GM19468 (cell line): ENCODE measurements at regions not wholly inside any gene's neighbourhood (a gene's known extent, or its start where the extent isn't known, plus 50 kb on each side); places are given as distances from the start of the nearest gene placed in this dataset.

Experiments used
- ATAC-seq: cut with Tn5 transposase; IDR thresholded peaks from one replicate; pipeline ENCODE4 v1.9.1; 2021; ENCODE audit warnings: mild to moderate bottlenecking, moderate library complexity, moderate number of reproducible peaks; ENCODE audit not compliant: unreplicated experiment; ENCODE audit errors: extremely low read depth

- ATAC-seq: no peak
Observed at GRCh38 chr1:113217447-113218208, 144.6 kb downstream of the LRIG2 start.

- ATAC-seq: no peak
Observed at GRCh38 chr1:113219377-113219776, 146.4 kb downstream of the LRIG2 start.

GRCh38 chr1:113219828-113220227 lies 146.8 kb downstream of the LRIG2 start:
- ATAC-seq: no peak

- ATAC-seq: no peak
Observed at GRCh38 chr1:113223040-113223439, 150.0 kb downstream of the LRIG2 start.

GRCh38 chr1:113223546-113223945 lies 150.5 kb downstream of the LRIG2 start:
- ATAC-seq: no peak

GRCh38 chr1:113226148-113226547 lies 153.2 kb downstream of the LRIG2 start:
- ATAC-seq: no peak

GRCh38 chr1:113231866-113232265 lies 158.4 kb upstream of the MAGI3 start:
- no peak for ATAC-seq

- ATAC-seq: no peak
Observed at GRCh38 chr1:113233441-113233840, 156.9 kb upstream of the MAGI3 start.

GRCh38 chr1:113241237-113241636 lies 149.1 kb upstream of the MAGI3 start:
- no peak for ATAC-seq

GRCh38 chr1:113242481-113242880 lies 147.8 kb upstream of the MAGI3 start:
- ATAC-seq: no peak

- ATAC-seq: no peak
Observed at GRCh38 chr1:113243529-113243928, 146.8 kb upstream of the MAGI3 start.

GRCh38 chr1:113244112-113244820 lies 146.0 kb upstream of the MAGI3 start:
- no peak for ATAC-seq

GRCh38 chr1:113245252-113245651 lies 145.1 kb upstream of the MAGI3 start:
- no peak for ATAC-seq

GRCh38 chr1:113246929-113247328 lies 143.4 kb upstream of the MAGI3 start:
- ATAC-seq: no peak

- no peak for ATAC-seq
Observed at GRCh38 chr1:113247355-113247754, 143.0 kb upstream of the MAGI3 start.

- ATAC-seq: no peak
Observed at GRCh38 chr1:113247782-113248181, 142.5 kb upstream of the MAGI3 start.

GRCh38 chr1:113248494-113248893 lies 141.8 kb upstream of the MAGI3 start:
- no peak for ATAC-seq

GRCh38 chr1:113250161-113250560 lies 140.2 kb upstream of the MAGI3 start:
- no peak for ATAC-seq

- ATAC-seq: no peak
Observed at GRCh38 chr1:113252166-113252565, 138.1 kb upstream of the MAGI3 start.

- no peak for ATAC-seq
Observed at GRCh38 chr1:113253187-113253586, 137.1 kb upstream of the MAGI3 start.

- ATAC-seq: no peak
Observed at GRCh38 chr1:113253590-113253989, 136.7 kb upstream of the MAGI3 start.
